PFSK-1 (cell line): ENCODE measurements at regions not wholly inside any gene's neighbourhood (a gene's known extent, or its start where the extent isn't known, plus 50 kb on each side); places are given as distances from the start of the nearest gene placed in this dataset.

Source experiments
- FOXP2 ChIP-seq: optimal IDR thresholded peaks from 2 replicates; pipeline ENCODE3; 2011; ENCODE audit warnings: borderline replicate concordance, control low read depth, inconsistent platforms; ENCODE audit not compliant: insufficient read depth; ENCODE audit errors: extremely low read length, extremely low read depth
- POLR2AphosphoS5 ChIP-seq: IDR thresholded peaks from 2 replicates; pipeline ENCODE4 v1.6.1; 2012; ENCODE audit warnings: low read depth, mild to moderate bottlenecking, control low read depth, low read length, moderate library complexity
- REST ChIP-seq, 2 experiments: IDR thresholded peaks; 2 replicates each; pipeline versions ENCODE4 v1.6.1 to v1.8.0; 2011 to 2012; ENCODE audit warnings: low read depth in 2 of 2, low read length in 2 of 2, control low read depth in 1 of 2, inconsistent platforms in 1 of 2, mild to moderate bottlenecking in 1 of 2, moderate library complexity in 1 of 2; ENCODE audit not compliant: insufficient read depth in 1 of 2
- SIN3A ChIP-seq: IDR thresholded peaks from 2 replicates; pipeline ENCODE4 v1.6.1; 2012; ENCODE audit warnings: mild to moderate bottlenecking, low read length, moderate library complexity, borderline replicate concordance; ENCODE audit not compliant: insufficient read depth
- TAF1 ChIP-seq: IDR thresholded peaks from 2 replicates; pipeline ENCODE4 v1.6.1; 2012; ENCODE audit warnings: low read length, control low read depth, borderline replicate concordance; ENCODE audit not compliant: insufficient read depth

DNA sequence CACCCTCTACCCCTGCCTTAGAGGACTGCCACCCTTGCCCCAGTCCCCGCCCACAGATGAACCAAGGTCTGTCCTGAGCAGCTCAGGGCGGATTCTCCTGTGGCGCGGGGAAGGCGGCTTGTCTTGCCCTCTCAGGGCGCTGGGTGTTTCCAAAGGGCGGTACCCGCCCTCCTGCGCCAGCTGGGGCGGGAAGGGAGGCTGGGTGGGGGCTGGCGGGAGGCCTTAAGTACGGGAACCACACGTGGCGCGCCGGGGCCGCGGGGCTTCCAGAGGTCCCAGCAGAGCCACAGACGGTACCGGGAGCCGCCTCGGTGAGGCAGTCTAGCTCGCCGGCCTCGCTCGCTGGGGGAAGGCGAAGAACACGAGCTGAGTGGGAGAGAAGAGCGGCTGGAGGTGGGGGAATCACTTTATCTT lies 361.1 kb downstream of the MID1IP1 start:
- TF ChIP-seq SIN3A: no peak

GRCh38 chrX:39163581-39164126 lies 362.4 kb downstream of the MID1IP1 start:
- TF ChIP-seq FOXP2: no peak
- no peak for TF ChIP-seq SIN3A
- TF ChIP-seq TAF1: no peak
- TF ChIP-seq POLR2AphosphoS5: no peak
- no peak for TF ChIP-seq REST (IDR thresholded peaks at IDR 0.05; ENCODE audit: insufficient read depth in 1 of 2, low read depth in 2 of 2, low read length in 2 of 2)

DNA sequence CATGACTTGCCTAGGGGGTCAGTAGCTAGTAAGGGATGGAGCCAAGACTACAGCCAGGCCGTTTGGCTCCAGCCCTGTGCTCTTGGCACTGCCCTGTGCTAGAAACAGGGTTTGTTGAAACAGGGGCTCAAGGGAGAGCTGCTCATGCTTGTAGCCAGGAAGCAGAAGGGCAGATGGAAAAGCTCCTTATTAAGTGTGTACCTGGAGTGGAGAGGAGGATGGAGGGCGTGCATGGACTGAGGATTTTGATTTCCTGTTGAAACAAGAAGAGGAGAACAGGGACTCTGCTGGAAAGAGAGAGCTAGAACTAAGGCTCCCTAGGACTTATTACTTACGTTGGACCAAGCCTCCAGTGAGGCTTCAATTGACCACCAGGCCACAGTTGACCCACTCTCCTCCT lies 363.0 kb downstream of the MID1IP1 start:
- no peak for TF ChIP-seq POLR2AphosphoS5
- no peak for TF ChIP-seq SIN3A
- no peak for TF ChIP-seq FOXP2
- no peak for TF ChIP-seq REST (IDR thresholded peaks at IDR 0.05; ENCODE audit: insufficient read depth in 1 of 2, low read depth in 2 of 2, low read length in 2 of 2)
- no peak for TF ChIP-seq TAF1

- TF ChIP-seq SIN3A: no peak
- no peak for TF ChIP-seq FOXP2
- no peak for TF ChIP-seq REST (IDR thresholded peaks at IDR 0.05; ENCODE audit: insufficient read depth in 1 of 2, low read depth in 2 of 2, low read length in 2 of 2)
- TF ChIP-seq TAF1: no peak
- no peak for TF ChIP-seq POLR2AphosphoS5
Observed at GRCh38 chrX:39165185-39165584, 363.9 kb downstream of the MID1IP1 start.

DNA sequence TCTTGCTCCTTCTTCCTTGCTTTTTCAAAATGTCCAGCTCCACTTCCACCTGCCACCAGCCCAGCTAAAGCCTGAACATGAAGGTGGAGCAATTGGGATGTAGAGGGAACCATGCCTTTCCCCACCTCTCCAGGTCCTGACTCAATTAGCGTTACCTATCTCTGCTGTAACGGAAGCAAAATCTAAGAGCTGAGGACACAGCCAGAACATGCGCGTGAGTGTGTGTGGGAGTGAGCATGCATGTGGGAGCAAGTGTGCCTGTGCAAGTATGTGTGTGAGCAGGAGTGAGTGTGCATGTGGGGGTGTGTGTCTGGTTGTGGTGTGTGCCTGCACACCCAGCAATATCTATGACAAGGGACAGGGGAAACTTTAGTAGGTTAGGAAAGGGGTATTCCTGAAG lies 364.5 kb downstream of the MID1IP1 start:
- TF ChIP-seq FOXP2: no peak
- no peak for TF ChIP-seq REST (IDR thresholded peaks at IDR 0.05; ENCODE audit: insufficient read depth in 1 of 2, low read depth in 2 of 2, low read length in 2 of 2)
- no peak for TF ChIP-seq POLR2AphosphoS5
- no peak for TF ChIP-seq TAF1
- no peak for TF ChIP-seq SIN3A
